ENCODE measurements at regions not wholly inside any gene's neighbourhood (a gene's known extent, or its start where the extent isn't known, plus 50 kb on each side); places are given as distances from the start of the nearest gene placed in this dataset.

DNA sequence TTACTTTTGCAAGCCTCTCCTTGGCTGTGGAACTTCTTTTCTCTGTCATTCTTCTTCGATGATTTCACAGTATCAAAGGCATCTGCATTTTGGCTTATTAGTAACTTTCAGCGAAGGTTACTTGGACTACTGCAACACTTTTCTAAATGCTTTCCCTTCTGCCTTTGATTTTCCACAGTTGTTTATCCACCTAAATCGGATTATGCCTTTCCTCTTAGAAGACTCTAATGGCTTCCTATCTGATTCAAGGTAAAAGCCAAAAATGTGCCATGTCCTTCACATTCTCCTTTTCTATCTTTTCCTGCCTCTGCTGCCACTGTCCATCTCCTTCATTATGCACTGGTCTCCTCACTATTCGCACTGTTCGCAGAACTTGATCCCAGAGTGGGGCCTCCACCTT lies 1606.3 kb upstream of the LRRTM3 start:
- DNase-seq (ENCODE audit: low spot score), result no peak
- Mint-ChIP-seq H3K4me1 (peaks cover 9% of the 10 kb centered on the region), H3K27ac (no peak overlapping the region), H3K9me3 (no peaks in the 10 kb centered on the region), H3K4me3 (no peak overlapping the region), H3K27me3 (ENCODE audit: insufficient read depth, low read depth) (no peaks in the 10 kb centered on the region), H3K36me3 (no peaks in the 10 kb centered on the region)
- Histone ChIP-seq H3K9me3 (ENCODE audit: low read depth) (no peaks in the 10 kb centered on the region), H3K36me3 (no peaks in the 10 kb centered on the region), H3K27me3 (no peaks in the 10 kb centered on the region), H3F3A (ENCODE audit: low read depth) (no peaks in the 10 kb centered on the region), H3K4me3 (no peak overlapping the region), H2AFZ (replicated peaks) (peak overlapping the region; percentile 34), H3K27ac (no peak overlapping the region), H3K4me2 (no peak overlapping the region), H3K9ac (no peak overlapping the region), H4K20me1 (ENCODE audit: low read depth) (no peaks in the 10 kb centered on the region), H3K79me2 (ENCODE audit: low read depth) (no peaks in the 10 kb centered on the region), H3K4me1 (no peaks in the 10 kb centered on the region)
- TF ChIP-seq, protein P1, sequence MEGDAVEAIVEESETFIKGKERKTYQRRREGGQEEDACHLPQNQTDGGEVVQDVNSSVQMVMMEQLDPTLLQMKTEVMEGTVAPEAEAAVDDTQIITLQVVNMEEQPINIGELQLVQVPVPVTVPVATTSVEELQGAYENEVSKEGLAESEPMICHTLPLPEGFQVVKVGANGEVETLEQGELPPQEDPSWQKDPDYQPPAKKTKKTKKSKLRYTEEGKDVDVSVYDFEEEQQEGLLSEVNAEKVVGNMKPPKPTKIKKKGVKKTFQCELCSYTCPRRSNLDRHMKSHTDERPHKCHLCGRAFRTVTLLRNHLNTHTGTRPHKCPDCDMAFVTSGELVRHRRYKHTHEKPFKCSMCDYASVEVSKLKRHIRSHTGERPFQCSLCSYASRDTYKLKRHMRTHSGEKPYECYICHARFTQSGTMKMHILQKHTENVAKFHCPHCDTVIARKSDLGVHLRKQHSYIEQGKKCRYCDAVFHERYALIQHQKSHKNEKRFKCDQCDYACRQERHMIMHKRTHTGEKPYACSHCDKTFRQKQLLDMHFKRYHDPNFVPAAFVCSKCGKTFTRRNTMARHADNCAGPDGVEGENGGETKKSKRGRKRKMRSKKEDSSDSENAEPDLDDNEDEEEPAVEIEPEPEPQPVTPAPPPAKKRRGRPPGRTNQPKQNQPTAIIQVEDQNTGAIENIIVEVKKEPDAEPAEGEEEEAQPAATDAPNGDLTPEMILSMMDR (IDR thresholded peaks at IDR 0.05), result no peak
- no peak for TF ChIP-seq EZH2phosphoT487 (IDR thresholded peaks at IDR 0.05)
- no peak for TF ChIP-seq EZH2 (IDR thresholded peaks at IDR 0.05)

DNA sequence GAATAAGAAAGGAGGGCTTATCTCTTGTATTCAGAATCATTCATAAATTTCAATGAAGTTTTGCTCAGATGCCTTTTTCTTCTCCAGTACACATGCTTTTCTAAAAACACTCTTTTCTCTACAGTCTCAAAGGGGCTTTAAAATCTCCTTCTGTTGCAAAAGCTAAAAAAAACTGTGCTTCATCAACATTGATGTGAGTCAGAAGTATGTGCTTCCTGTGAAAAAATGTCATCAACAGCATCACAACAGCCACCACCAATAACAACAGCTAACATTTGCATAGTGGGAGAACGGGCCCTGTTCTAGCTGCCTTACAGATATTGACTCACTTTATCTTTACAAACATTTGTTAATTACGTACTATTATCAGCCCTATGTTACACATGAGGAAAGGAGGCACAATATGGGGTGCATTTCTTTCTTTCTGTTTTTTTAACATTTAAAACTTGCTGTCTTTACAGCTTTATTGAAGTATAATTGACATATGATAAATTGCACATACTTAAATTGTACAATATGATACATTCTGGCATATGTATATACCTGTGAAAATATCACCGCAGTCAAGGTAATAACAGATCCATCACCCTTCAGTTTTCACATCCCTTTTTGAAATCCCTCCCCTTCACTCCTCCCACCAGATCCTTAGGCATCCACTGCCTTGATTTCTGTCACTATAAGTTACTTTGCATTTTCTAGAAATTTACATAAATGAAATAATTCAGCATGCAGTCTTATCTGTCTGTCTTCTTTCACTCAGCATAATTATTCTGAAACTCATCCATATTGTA lies 1605.4 kb upstream of the LRRTM3 start:
- H3K4me3 ChIP-seq, result no peak overlapping the region
- H3K79me2 ChIP-seq (ENCODE audit: low read depth), result no peaks in the 10 kb centered on the region
- H3K36me3 Mint-ChIP-seq, result no peaks in the 10 kb centered on the region
- no peaks in the 10 kb centered on the region for H3K9me3 ChIP-seq (ENCODE audit: low read depth)
- no peak overlapping the region for H3K4me2 ChIP-seq
- H3K4me1 ChIP-seq, result peaks cover 3% of the 10 kb centered on the region
- no peak overlapping the region for H3K27ac ChIP-seq
- no peaks in the 10 kb centered on the region for H4K20me1 ChIP-seq (ENCODE audit: low read depth)
- peaks cover 3% of the 10 kb centered on the region for H3F3A ChIP-seq (ENCODE audit: low read depth)
- H2AFZ ChIP-seq (replicated peaks), result no peak overlapping the region
- TF ChIP-seq, protein P1 (IDR thresholded peaks at IDR 0.05), result no peak
- TF ChIP-seq EZH2phosphoT487 (IDR thresholded peaks at IDR 0.05) (no peak), EZH2 (IDR thresholded peaks at IDR 0.05) (no peak)
- H3K27ac Mint-ChIP-seq, result no peak overlapping the region
- no peaks in the 10 kb centered on the region for H3K27me3 ChIP-seq
- H3K9me3 Mint-ChIP-seq, result no peaks in the 10 kb centered on the region
- H3K36me3 ChIP-seq, result no peaks in the 10 kb centered on the region
- H3K4me3 Mint-ChIP-seq, result no peak overlapping the region
- H3K9ac ChIP-seq, result no peak overlapping the region
- DNase-seq (ENCODE audit: low spot score), result no peak
- peaks cover 9% of the 10 kb centered on the region for H3K4me1 Mint-ChIP-seq
- H3K27me3 Mint-ChIP-seq (ENCODE audit: insufficient read depth, low read depth), result no peaks in the 10 kb centered on the region

DNA sequence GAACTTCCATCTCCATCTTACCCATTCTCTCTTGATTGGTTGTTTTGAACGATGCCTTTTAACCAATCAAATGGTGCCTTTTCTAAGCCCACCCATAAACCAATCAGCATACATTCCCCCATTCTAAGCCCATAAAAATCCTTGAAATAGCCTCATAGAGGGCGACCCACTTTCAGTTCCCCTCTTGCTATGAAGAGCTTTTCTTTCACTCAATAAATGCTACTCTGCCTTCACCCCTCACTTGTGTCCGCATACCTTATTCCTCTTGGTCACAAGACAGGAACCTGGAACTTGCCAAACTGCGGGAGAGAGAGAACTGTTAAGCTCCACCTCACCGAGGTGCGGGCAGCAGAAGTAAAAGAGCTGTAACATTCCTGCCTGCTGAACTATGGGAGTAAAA lies 1602.0 kb upstream of the LRRTM3 start:
- DNase-seq (ENCODE audit: low spot score), result no peak
- H3K36me3 Mint-ChIP-seq, result no peaks in the 10 kb centered on the region
- no peaks in the 10 kb centered on the region for H3K9me3 Mint-ChIP-seq
- Histone ChIP-seq H2AFZ (replicated peaks) (no peak overlapping the region), H3K27ac (no peak overlapping the region), H3K4me3 (no peak overlapping the region), H3K9me3 (ENCODE audit: low read depth) (no peaks in the 10 kb centered on the region), H3K4me1 (peaks cover 15% of the 10 kb centered on the region), H3K79me2 (ENCODE audit: low read depth) (no peaks in the 10 kb centered on the region), H3K36me3 (no peaks in the 10 kb centered on the region), H3F3A (ENCODE audit: low read depth) (peaks cover 13% of the 10 kb centered on the region), H3K4me2 (no peak overlapping the region), H4K20me1 (ENCODE audit: low read depth) (no peaks in the 10 kb centered on the region), H3K9ac (no peak overlapping the region), H3K27me3 (no peaks in the 10 kb centered on the region)
- H3K4me3 Mint-ChIP-seq, result no peak overlapping the region
- peaks cover 2% of the 10 kb centered on the region for H3K27me3 Mint-ChIP-seq (ENCODE audit: insufficient read depth, low read depth)
- H3K4me1 Mint-ChIP-seq, result peaks cover 17% of the 10 kb centered on the region
- TF ChIP-seq, protein P1 (IDR thresholded peaks at IDR 0.05), result no peak
- TF ChIP-seq EZH2phosphoT487 (IDR thresholded peaks at IDR 0.05) (no peak), EZH2 (IDR thresholded peaks at IDR 0.05) (no peak)
- H3K27ac Mint-ChIP-seq, result no peak overlapping the region

All from neural progenitor cell (in vitro differentiated cells).